SU-DHL-6 (cell line): ENCODE measurements at regions not wholly inside any gene's neighbourhood (a gene's known extent, or its start where the extent isn't known, plus 50 kb on each side); places are given as distances from the start of the nearest gene placed in this dataset.

ENCODE experiments used
- CTCF ChIP-seq: fragments of 200-600 bp; sonication (generic); IDR thresholded peaks from one replicate; pipeline ENCODE4 v1.5.1; 2017; ENCODE audit warnings: antibody characterized with exemption, mild to moderate bottlenecking, low read length, moderate library complexity; ENCODE audit not compliant: insufficient read depth, poor library complexity, severe bottlenecking
- EZH2phosphoT487 ChIP-seq: fragments of 200-600 bp; sonication (generic), shearing (Covaris generic); conservative IDR thresholded peaks from 2 replicates; pipeline ENCODE4 v1.6.1; 2018; ENCODE audit warnings: mild to moderate bottlenecking, antibody characterized with exemption, low read length, moderate library complexity, mixed read lengths

GRCh38 chr4:182017038-182017437, 226.2 kb upstream of the TENM3 start:
- TF ChIP-seq CTCF, result no peak
- TF ChIP-seq EZH2phosphoT487, result no peak
